ENCODE measurements at regions not wholly inside any gene's neighbourhood (a gene's known extent, or its start where the extent isn't known, plus 50 kb on each side); places are given as distances from the start of the nearest gene placed in this dataset.
A peak's percentile ranks its signal among the peaks of the same experiment; 100 is the strongest.

- no peaks in the 10 kb centered on the region for H3K9me3 Mint-ChIP-seq
- no peak overlapping the region for H3K4me3 Mint-ChIP-seq
- intact Hi-C loops (cut with DNase I, micrococcal nuclease), result loop anchor here in 1 of 2 experiments (5.0 to 10.0 kb wide), 2 partner anchors 612 to 904 kb away; no protein-coding TSS in a partner anchor
- H3K9me3 ChIP-seq (ENCODE audit: control insufficient read depth in 1 of 2, insufficient read depth in 1 of 2, low read length in 2 of 2), result no peaks in the 10 kb centered on the region
- H3K27ac ChIP-seq (ENCODE audit: low read depth in 1 of 2, low read length in 2 of 2), result no peak overlapping the region
- peaks cover 61% of the 10 kb centered on the region for H3K27me3 Mint-ChIP-seq
- H3K4me1 Mint-ChIP-seq (ENCODE audit: low read depth), result no peaks in the 10 kb centered on the region
- H3K27ac Mint-ChIP-seq, result no peak overlapping the region
- POLR2A ChIA-PET, result no interaction called here
- H3K36me3 ChIP-seq (ENCODE audit: insufficient read depth, low read length), result no peaks in the 10 kb centered on the region
- no peaks in the 10 kb centered on the region for H3K36me3 Mint-ChIP-seq (ENCODE audit: low read depth)
- H3K4me3 ChIP-seq (ENCODE audit: low read length), result no peak overlapping the region
- H3K4me1 ChIP-seq (ENCODE audit: insufficient read depth, low read length), result no peaks in the 10 kb centered on the region
- ATAC-seq (ENCODE audit: poor library complexity) (no peak), DNase-seq (no peak)
- CTCF ChIA-PET, result no interaction called here
- H3K27me3 ChIP-seq (ENCODE audit: control insufficient read depth in 1 of 2, insufficient read depth in 2 of 2, low read length in 2 of 2), result peaks cover 8 to 14% of the 10 kb centered on the region in 2 experiments
- TF ChIP-seq, protein P1, sequence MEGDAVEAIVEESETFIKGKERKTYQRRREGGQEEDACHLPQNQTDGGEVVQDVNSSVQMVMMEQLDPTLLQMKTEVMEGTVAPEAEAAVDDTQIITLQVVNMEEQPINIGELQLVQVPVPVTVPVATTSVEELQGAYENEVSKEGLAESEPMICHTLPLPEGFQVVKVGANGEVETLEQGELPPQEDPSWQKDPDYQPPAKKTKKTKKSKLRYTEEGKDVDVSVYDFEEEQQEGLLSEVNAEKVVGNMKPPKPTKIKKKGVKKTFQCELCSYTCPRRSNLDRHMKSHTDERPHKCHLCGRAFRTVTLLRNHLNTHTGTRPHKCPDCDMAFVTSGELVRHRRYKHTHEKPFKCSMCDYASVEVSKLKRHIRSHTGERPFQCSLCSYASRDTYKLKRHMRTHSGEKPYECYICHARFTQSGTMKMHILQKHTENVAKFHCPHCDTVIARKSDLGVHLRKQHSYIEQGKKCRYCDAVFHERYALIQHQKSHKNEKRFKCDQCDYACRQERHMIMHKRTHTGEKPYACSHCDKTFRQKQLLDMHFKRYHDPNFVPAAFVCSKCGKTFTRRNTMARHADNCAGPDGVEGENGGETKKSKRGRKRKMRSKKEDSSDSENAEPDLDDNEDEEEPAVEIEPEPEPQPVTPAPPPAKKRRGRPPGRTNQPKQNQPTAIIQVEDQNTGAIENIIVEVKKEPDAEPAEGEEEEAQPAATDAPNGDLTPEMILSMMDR (IDR thresholded peaks at IDR 0.05), result no peak
Measured at GRCh38 chr11:32008880-32009551, 81.9 kb upstream of the RCN1 start.

GRCh38 chr11:32006799-32007388 is 84.0 kb upstream of the RCN1 start:
- Histone ChIP-seq H3K4me1 (ENCODE audit: insufficient read depth, low read length) (no peaks in the 10 kb centered on the region), H3K27me3 (ENCODE audit: control insufficient read depth in 1 of 2, insufficient read depth in 2 of 2, low read length in 2 of 2) (peaks cover 8 to 13% of the 10 kb centered on the region in 2 experiments), H3K4me3 (ENCODE audit: low read length) (no peak overlapping the region), H3K36me3 (ENCODE audit: insufficient read depth, low read length) (no peaks in the 10 kb centered on the region), H3K9me3 (ENCODE audit: control insufficient read depth in 1 of 2, insufficient read depth in 1 of 2, low read length in 2 of 2) (no peaks in the 10 kb centered on the region), H3K27ac (ENCODE audit: low read depth in 1 of 2, low read length in 2 of 2) (no peak overlapping the region)
- no peaks in the 10 kb centered on the region for H3K9me3 Mint-ChIP-seq
- H3K4me1 Mint-ChIP-seq (ENCODE audit: low read depth), result no peaks in the 10 kb centered on the region
- CTCF ChIA-PET, result interaction anchor here (1.0 kb wide), 1 partner anchor 169 kb away, joined by 3 read pairs; no protein-coding TSS in a partner anchor
- no peaks in the 10 kb centered on the region for H3K36me3 Mint-ChIP-seq (ENCODE audit: low read depth)
- POLR2A ChIA-PET, result no interaction called here
- ATAC-seq (ENCODE audit: poor library complexity), result no peak
- peaks cover 56% of the 10 kb centered on the region for H3K27me3 Mint-ChIP-seq
- no peak overlapping the region for H3K27ac Mint-ChIP-seq
- DNase-seq, result peak in 3 of 14 experiments; percentile 40 to 45 (median 43)
- H3K4me3 Mint-ChIP-seq, result no peak overlapping the region
- TF ChIP-seq, protein P1 (IDR thresholded peaks at IDR 0.05), result peak; percentile 41
- intact Hi-C loops (cut with DNase I, micrococcal nuclease), result loop anchor here (2.0 to 10.0 kb wide), 3 partner anchors 610 to 902 kb away; no protein-coding TSS in a partner anchor

GRCh38 chr11:32005786-32006416 is 85.0 kb upstream of the RCN1 start:
- no peak for ATAC-seq (ENCODE audit: poor library complexity)
- Histone ChIP-seq H3K27ac (ENCODE audit: low read depth in 1 of 2, low read length in 2 of 2) (no peak overlapping the region), H3K4me1 (ENCODE audit: insufficient read depth, low read length) (no peaks in the 10 kb centered on the region), H3K9me3 (ENCODE audit: control insufficient read depth in 1 of 2, insufficient read depth in 1 of 2, low read length in 2 of 2) (no peaks in the 10 kb centered on the region), H3K36me3 (ENCODE audit: insufficient read depth, low read length) (no peaks in the 10 kb centered on the region), H3K27me3 (ENCODE audit: control insufficient read depth in 1 of 2, insufficient read depth in 2 of 2, low read length in 2 of 2) (peaks cover 10 to 12% of the 10 kb centered on the region in 2 experiments), H3K4me3 (ENCODE audit: low read length) (no peak overlapping the region)
- no peaks in the 10 kb centered on the region for H3K4me1 Mint-ChIP-seq (ENCODE audit: low read depth)
- no peaks in the 10 kb centered on the region for H3K9me3 Mint-ChIP-seq
- TF ChIP-seq, protein P1 (IDR thresholded peaks at IDR 0.05), result no peak
- H3K36me3 Mint-ChIP-seq (ENCODE audit: low read depth), result no peaks in the 10 kb centered on the region
- intact Hi-C loops (cut with DNase I, micrococcal nuclease), result loop anchor here (2.0 to 10.0 kb wide), 3 partner anchors 609 to 901 kb away; no protein-coding TSS in a partner anchor
- H3K27ac Mint-ChIP-seq, result no peak overlapping the region
- ChIA-PET CTCF (no interaction called here), POLR2A (no interaction called here)
- no peak for DNase-seq
- no peak overlapping the region for H3K4me3 Mint-ChIP-seq
- peaks cover 60% of the 10 kb centered on the region for H3K27me3 Mint-ChIP-seq

Data from CD4-positive, alpha-beta T cell (primary cell).